HepG2 (cell line): ENCODE measurements at regions not wholly inside any gene's neighbourhood (a gene's known extent, or its start where the extent isn't known, plus 50 kb on each side); places are given as distances from the start of the nearest gene placed in this dataset.

Source experiments
- ATAC-seq: fragments of 200-7000 bp; cut with Tn5 transposase; 3 replicates; pipeline ENCODE4 v1.9.1; 2020; ENCODE audit warnings: mild to moderate bottlenecking, moderate library complexity
- BruUV-seq: library from RNA; stranded (reverse); fragments of 400-500 nt; replicated peaks from 2 replicates; lab custom pipeline; 2021; lab: Mats Ljungman, UMichigan
- CTCF ChIA-PET: fragments of 300-600 bp; formaldehyde crosslinking; extraction: SDS; loops from one replicate; lab custom pipeline; 2021; ENCODE audit warnings: low total read pairs, inconsistent platforms, low intra/inter-chr PET ratio; lab: Yijun Ruan, JAX
- POLR2A ChIA-PET: fragments of 350-600 bp; sonication (Branson Sonifier 250); formaldehyde crosslinking; loops from one replicate; lab custom pipeline; 2020; ENCODE audit warnings: antibody characterized with exemption, inconsistent platforms; lab: Yijun Ruan, JAX
- DNase-seq: peaks from one replicate; pipeline ENCODE4 v3.0.0-alpha.2; 2015; ENCODE audit warnings: low spot score
- FAIRE-seq: peaks from 3 replicates; lab custom pipeline; 2011; peaks lifted over from hg19 to GRCh38; lab: Jason Lieb, UNC
- H2AFZ ChIP-seq: one replicate; pipeline ENCODE4 v1.6.1; 2011; ENCODE audit warnings: low read length, inconsistent platforms
- H3K27ac ChIP-seq: fragments of 300-600 bp; 3 replicates; pipeline ENCODE4 v1.8.0; 2011; ENCODE audit warnings: mixed run types, mild to moderate bottlenecking, mixed read lengths, low read length, inconsistent platforms; ENCODE audit not compliant: insufficient read depth; ENCODE audit errors: extremely low read length
- H3K27me3 ChIP-seq, 2 experiments: fragments of 200-600 bp in 1 of 2; 2 replicates in 1 of 2; 3 replicates in 1 of 2; pipeline versions ENCODE4 v1.6.0 to v1.8.0; 2011; ENCODE audit warnings: low read length in 2 of 2, mild to moderate bottlenecking in 2 of 2, moderate library complexity in 2 of 2, inconsistent platforms in 1 of 2; ENCODE audit not compliant: insufficient read depth in 2 of 2, control insufficient read depth in 1 of 2
- H3K36me3 ChIP-seq, 2 experiments: fragments of 200-600 bp in 1 of 2; replicated peaks in 1 of 2; 2 replicates in 1 of 2; 3 replicates in 1 of 2; pipeline versions ENCODE4 v1.5.1 to v1.8.0; 2011; ENCODE audit warnings: low read length in 2 of 2, inconsistent platforms in 1 of 2; ENCODE audit not compliant: insufficient read depth in 2 of 2, control insufficient read depth in 1 of 2
- H3K4me1 ChIP-seq: 2 replicates; pipeline ENCODE4 v1.5.1; 2012; ENCODE audit warnings: low read length, inconsistent platforms; ENCODE audit not compliant: insufficient read depth
- H3K4me2 ChIP-seq: 2 replicates; pipeline ENCODE4 v1.6.0; 2011; ENCODE audit warnings: low read depth, low read length, inconsistent platforms
- H3K4me3 ChIP-seq, 3 experiments: fragments of 200-600 bp in 1 of 3; sonication (generic), shearing (Covaris generic) in 1 of 3; replicated peaks in 1 of 3; 2 replicates each; pipeline ENCODE4 v1.5.1; 2011 to 2016; ENCODE audit warnings: low read length in 3 of 3, inconsistent platforms in 2 of 3, low read depth in 2 of 3, mild to moderate bottlenecking in 2 of 3, control low read depth in 1 of 3, mixed read lengths in 1 of 3; ENCODE audit not compliant: insufficient read depth in 1 of 3
- H3K79me2 ChIP-seq: one replicate; pipeline ENCODE4 v1.6.1; 2011; ENCODE audit warnings: low read length, inconsistent platforms; ENCODE audit not compliant: insufficient read depth
- H3K9ac ChIP-seq: 2 replicates; pipeline ENCODE4 v1.6.0; 2011; ENCODE audit warnings: mild to moderate bottlenecking, low read depth, low read length, inconsistent platforms; ENCODE audit not compliant: insufficient read depth
- H3K9me3 ChIP-seq: 2 replicates; pipeline ENCODE4 v1.5.1; 2012; ENCODE audit warnings: mild to moderate bottlenecking, low read length
- H4K20me1 ChIP-seq: 2 replicates; pipeline ENCODE4 v1.6.0; 2011; ENCODE audit warnings: inconsistent platforms, mild to moderate bottlenecking, low read length, moderate library complexity; ENCODE audit not compliant: insufficient read depth
- AHR ChIP-seq: IDR thresholded peaks from 2 replicates; pipeline ENCODE4 v1.6.1; 2018; ENCODE audit warnings: missing genetic modification reagents, missing compliant biosample characterization
- GATAD1 ChIP-seq: IDR thresholded peaks from 2 replicates; pipeline ENCODE4 v1.6.1; 2016; ENCODE audit warnings: missing genetic modification reagents, missing compliant biosample characterization
- HIC2 ChIP-seq: sonication (generic); formaldehyde crosslinking; IDR thresholded peaks from 2 replicates; pipeline ENCODE4 v1.9.0; 2022; ENCODE audit warnings: low read depth, missing genetic modification reagents
- KLF6 ChIP-seq: IDR thresholded peaks from 2 replicates; pipeline ENCODE4 v1.8.0; 2016; ENCODE audit warnings: missing biosample characterization, missing genetic modification reagents
- MZF1 ChIP-seq: sonication (generic); formaldehyde crosslinking; IDR thresholded peaks from 2 replicates; pipeline ENCODE4 v1.8.1; 2023; ENCODE audit warnings: mild to moderate bottlenecking, missing genetic modification reagents, borderline replicate concordance
- NFATC3 ChIP-seq: sonication (generic); formaldehyde crosslinking; IDR thresholded peaks from 2 replicates; pipeline ENCODE4 v1.5.1; 2020; ENCODE audit warnings: mild to moderate bottlenecking, missing genetic modification reagents
- POLR2AphosphoS2 ChIP-seq: IDR thresholded peaks from 2 replicates; pipeline ENCODE4 v1.6.1; 2011; ENCODE audit warnings: low read depth, low read length, improper control_type of control experiment
- PTBP1 ChIP-seq: fragments of 200-400 bp; formaldehyde crosslinking; IDR thresholded peaks from 2 replicates; pipeline ENCODE4 v1.6.1; 2018; ENCODE audit warnings: low read length, low read depth; ENCODE audit not compliant: poor library complexity, severe bottlenecking
- RFX3 ChIP-seq: IDR thresholded peaks from 2 replicates; pipeline ENCODE4 v1.6.1; 2016; ENCODE audit warnings: missing biosample characterization, missing genetic modification reagents
- ZBTB38 ChIP-seq: sonication (generic); formaldehyde crosslinking; IDR thresholded peaks from 2 replicates; pipeline ENCODE4 v1.5.1; 2020; ENCODE audit warnings: mild to moderate bottlenecking, missing genetic modification reagents
- ZNF253 ChIP-seq: sonication (generic); formaldehyde crosslinking; IDR thresholded peaks from 2 replicates; pipeline ENCODE4 v1.8.0; 2022; ENCODE audit warnings: mild to moderate bottlenecking, missing genetic modification reagents, borderline replicate concordance
- ZNF263 ChIP-seq: sonication (generic); formaldehyde crosslinking; IDR thresholded peaks from 2 replicates; pipeline ENCODE4 v1.4.0; 2020; ENCODE audit warnings: missing genetic modification reagents
- ZNF530 ChIP-seq: sonication (generic); formaldehyde crosslinking; IDR thresholded peaks from 2 replicates; pipeline ENCODE4 v1.5.0; 2020; ENCODE audit warnings: low read depth, mild to moderate bottlenecking, missing genetic modification reagents
- ZNF660 ChIP-seq: sonication (generic); formaldehyde crosslinking; IDR thresholded peaks from 2 replicates; pipeline ENCODE4 v1.5.1; 2020; ENCODE audit warnings: mild to moderate bottlenecking, low read depth, missing genetic modification reagents, borderline replicate concordance
- ZNF790 ChIP-seq: sonication (generic); formaldehyde crosslinking; IDR thresholded peaks from 2 replicates; pipeline ENCODE4 v1.8.0; 2022; ENCODE audit warnings: missing genetic modification reagents, mild to moderate bottlenecking, borderline replicate concordance
- WGBS: methylation state at CpG from one replicate; pipeline ENCODE4 v1.1.6; 2017; ENCODE audit warnings: low lambda C conversion rate; 5-methylcytosine and 5-hydroxymethylcytosine counted together
- in situ Hi-C: cut with HindIII; loops from 2 replicates; pipeline ENCODE4 v1.10.0; 2017; ENCODE audit warnings: low pct_unique_long_range_greater_than_20kb; ENCODE audit not compliant: extremely low pct_ligation_motif_present
- intact Hi-C: fragments of 100-400 bp; cut with micrococcal nuclease; formaldehyde crosslinking; loops from one replicate; pipeline ENCODE4 v1.10.0; 2022; ENCODE audit not compliant: unreplicated experiment
- TF ChIP-seq, protein P1 (sequence below): sonication (generic); formaldehyde crosslinking; IDR thresholded peaks from 2 replicates; pipeline ENCODE4 v1.5.0; 2020; ENCODE audit warnings: mild to moderate bottlenecking, missing genetic modification reagents
- TF ChIP-seq, protein P2 (sequence below): sonication (generic); formaldehyde crosslinking; IDR thresholded peaks from 2 replicates; pipeline ENCODE4 v1.4.0; 2020; ENCODE audit warnings: missing genetic modification reagents

DNA sequence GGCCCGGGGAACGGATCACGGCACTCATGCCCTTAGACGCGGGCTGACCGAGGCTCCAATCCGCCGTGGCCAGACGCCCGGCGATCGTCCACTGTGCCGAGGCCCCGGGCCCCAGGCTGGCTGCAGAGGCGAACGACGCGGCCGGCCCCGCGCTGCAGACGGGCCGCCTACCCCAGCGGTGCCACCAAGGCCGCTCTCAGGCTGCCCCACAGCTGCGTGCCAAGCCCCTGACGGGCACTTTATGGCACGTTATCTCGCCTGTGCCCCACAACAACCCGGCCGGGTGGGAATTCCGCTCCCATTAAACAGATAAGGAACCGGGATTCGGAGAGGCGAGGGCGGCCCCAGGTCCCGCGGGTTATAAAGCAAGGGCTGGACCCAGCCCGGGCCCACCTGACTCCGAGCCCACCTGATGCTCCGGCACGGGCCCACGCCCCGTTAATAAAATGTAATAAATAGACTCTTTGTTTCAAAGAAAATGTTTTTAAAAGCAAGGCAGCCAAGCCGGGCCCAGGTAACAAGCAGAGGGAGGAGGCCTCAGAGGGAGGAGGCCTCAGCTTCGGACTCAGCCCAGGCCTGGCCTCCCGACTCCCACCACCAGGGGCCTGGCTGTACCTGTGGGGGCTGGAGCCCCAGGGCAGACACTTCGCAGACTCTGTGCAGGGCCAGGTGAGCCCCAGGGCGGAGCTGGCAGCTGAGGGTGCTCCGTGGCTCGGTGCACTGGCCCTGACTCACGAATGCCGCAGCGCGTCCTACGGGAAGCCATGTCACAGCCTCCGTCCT lies 79.7 kb downstream of the FOXL3 start:
- Histone ChIP-seq H3K79me2 (no peaks in the 10 kb centered on the region), H3K27me3 (peaks cover 12 to 37% of the 10 kb centered on the region in 2 experiments), H3K27ac (no peak overlapping the region), H3K9ac (no peak overlapping the region), H3K9me3 (no peaks in the 10 kb centered on the region), H3K36me3 (no peaks in the 10 kb centered on the region), H2AFZ (no peak overlapping the region), H3K4me1 (peaks cover 73% of the 10 kb centered on the region), H3K4me3 (no peak overlapping the region), H3K4me2 (no peak overlapping the region), H4K20me1 (no peaks in the 10 kb centered on the region)
- intact Hi-C loops (loop anchor here (5.0 to 10.0 kb wide), 2 partner anchors 37 to 55 kb away; no protein-coding TSS in a partner anchor), in situ Hi-C loops (no loop called here)
- ATAC-seq: peak; percentile 32
- ChIA-PET CTCF (no interaction called here), POLR2A (no interaction called here)
- WGBS: 69% methylated on average over 22 of the region's 57 CpGs
- no peak for FAIRE-seq
- no TSS peak for BruUV-seq
- DNase-seq: no peak
- TF ChIP-seq ZNF263 (CRISPR knock-in tag): peak; percentile 75
- no peak for TF ChIP-seq HIC2
- TF ChIP-seq PTBP1: no peak
- no peak for TF ChIP-seq ZNF660 (CRISPR knock-in tag)
- no peak for TF ChIP-seq NFATC3 (CRISPR knock-in tag)
- TF ChIP-seq ZNF530 (CRISPR knock-in tag): no peak
- TF ChIP-seq RFX3 (CRISPR knock-in tag): no peak
- 0 out of 2 replicates have a peak, but pooled peaks have one; percentile 1 for TF ChIP-seq ZBTB38
- no peak for TF ChIP-seq ZNF253 (CRISPR knock-in tag)
- no peak for TF ChIP-seq AHR (CRISPR knock-in tag)
- TF ChIP-seq POLR2AphosphoS2: no peak
- no peak for TF ChIP-seq ZNF790 (CRISPR knock-in tag)
- TF ChIP-seq, protein P1, sequence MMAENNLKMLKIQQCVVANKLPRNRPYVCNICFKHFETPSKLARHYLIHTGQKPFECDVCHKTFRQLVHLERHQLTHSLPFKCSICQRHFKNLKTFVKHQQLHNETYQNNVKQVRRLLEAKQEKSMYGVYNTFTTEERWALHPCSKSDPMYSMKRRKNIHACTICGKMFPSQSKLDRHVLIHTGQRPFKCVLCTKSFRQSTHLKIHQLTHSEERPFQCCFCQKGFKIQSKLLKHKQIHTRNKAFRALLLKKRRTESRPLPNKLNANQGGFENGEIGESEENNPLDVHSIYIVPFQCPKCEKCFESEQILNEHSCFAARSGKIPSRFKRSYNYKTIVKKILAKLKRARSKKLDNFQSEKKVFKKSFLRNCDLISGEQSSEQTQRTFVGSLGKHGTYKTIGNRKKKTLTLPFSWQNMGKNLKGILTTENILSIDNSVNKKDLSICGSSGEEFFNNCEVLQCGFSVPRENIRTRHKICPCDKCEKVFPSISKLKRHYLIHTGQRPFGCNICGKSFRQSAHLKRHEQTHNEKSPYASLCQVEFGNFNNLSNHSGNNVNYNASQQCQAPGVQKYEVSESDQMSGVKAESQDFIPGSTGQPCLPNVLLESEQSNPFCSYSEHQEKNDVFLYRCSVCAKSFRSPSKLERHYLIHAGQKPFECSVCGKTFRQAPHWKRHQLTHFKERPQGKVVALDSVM (CRISPR knock-in tag): peak; percentile 53; the same call in 1 of the 2 replicates
- TF ChIP-seq, protein P2, sequence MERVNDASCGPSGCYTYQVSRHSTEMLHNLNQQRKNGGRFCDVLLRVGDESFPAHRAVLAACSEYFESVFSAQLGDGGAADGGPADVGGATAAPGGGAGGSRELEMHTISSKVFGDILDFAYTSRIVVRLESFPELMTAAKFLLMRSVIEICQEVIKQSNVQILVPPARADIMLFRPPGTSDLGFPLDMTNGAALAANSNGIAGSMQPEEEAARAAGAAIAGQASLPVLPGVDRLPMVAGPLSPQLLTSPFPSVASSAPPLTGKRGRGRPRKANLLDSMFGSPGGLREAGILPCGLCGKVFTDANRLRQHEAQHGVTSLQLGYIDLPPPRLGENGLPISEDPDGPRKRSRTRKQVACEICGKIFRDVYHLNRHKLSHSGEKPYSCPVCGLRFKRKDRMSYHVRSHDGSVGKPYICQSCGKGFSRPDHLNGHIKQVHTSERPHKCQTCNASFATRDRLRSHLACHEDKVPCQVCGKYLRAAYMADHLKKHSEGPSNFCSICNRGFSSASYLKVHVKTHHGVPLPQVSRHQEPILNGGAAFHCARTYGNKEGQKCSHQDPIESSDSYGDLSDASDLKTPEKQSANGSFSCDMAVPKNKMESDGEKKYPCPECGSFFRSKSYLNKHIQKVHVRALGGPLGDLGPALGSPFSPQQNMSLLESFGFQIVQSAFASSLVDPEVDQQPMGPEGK (CRISPR knock-in tag): 0 out of 2 replicates have a peak, but pooled peaks have one; percentile 0
- TF ChIP-seq KLF6 (CRISPR knock-in tag): no peak
- TF ChIP-seq GATAD1: no peak
- no peak for TF ChIP-seq MZF1 (CRISPR knock-in tag)
